ENCODE measurements at regions not wholly inside any gene's neighbourhood (a gene's known extent, or its start where the extent isn't known, plus 50 kb on each side); places are given as distances from the start of the nearest gene placed in this dataset.

DNA sequence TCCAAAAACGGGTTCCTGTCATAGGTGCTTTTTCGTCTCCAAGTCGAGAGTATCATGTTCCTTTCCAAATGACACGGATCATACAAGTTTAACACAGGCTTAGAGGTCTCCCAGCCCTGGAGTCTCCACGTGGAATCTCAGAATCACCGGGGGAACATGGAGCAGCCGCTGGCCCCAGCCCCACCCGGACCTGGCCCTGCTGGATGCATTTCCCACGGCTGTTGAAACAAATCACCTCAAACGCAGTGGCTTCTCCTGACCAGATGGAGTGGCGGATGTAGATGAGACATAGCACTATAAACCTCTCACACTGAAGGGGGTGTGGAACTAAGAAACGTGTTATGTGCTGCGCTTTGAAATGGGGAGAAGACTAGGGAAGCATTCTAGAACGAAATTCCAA, 70.0 kb upstream of the FRMD1 start:
- Histone ChIP-seq H3K9me3 (ENCODE audit: control insufficient read depth, insufficient read depth, low read length) (peaks cover 9% of the 10 kb centered on the region), H3K4me3 (ENCODE audit: low read depth, low read length) (no peak overlapping the region), H3K27me3 (ENCODE audit: control insufficient read depth, insufficient read depth, low read length) (no peaks in the 10 kb centered on the region), H3K27ac (ENCODE audit: low read depth, low read length) (no peak overlapping the region)
- CTCF ChIA-PET: no interaction called here
- POLR2A ChIA-PET: no interaction called here
- TF ChIP-seq, protein P1, sequence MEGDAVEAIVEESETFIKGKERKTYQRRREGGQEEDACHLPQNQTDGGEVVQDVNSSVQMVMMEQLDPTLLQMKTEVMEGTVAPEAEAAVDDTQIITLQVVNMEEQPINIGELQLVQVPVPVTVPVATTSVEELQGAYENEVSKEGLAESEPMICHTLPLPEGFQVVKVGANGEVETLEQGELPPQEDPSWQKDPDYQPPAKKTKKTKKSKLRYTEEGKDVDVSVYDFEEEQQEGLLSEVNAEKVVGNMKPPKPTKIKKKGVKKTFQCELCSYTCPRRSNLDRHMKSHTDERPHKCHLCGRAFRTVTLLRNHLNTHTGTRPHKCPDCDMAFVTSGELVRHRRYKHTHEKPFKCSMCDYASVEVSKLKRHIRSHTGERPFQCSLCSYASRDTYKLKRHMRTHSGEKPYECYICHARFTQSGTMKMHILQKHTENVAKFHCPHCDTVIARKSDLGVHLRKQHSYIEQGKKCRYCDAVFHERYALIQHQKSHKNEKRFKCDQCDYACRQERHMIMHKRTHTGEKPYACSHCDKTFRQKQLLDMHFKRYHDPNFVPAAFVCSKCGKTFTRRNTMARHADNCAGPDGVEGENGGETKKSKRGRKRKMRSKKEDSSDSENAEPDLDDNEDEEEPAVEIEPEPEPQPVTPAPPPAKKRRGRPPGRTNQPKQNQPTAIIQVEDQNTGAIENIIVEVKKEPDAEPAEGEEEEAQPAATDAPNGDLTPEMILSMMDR (IDR thresholded peaks at IDR 0.05; ENCODE audit: low read depth, low read length): no peak
- no peak for DNase-seq (ENCODE audit: low read depth, low spot score)

DNA sequence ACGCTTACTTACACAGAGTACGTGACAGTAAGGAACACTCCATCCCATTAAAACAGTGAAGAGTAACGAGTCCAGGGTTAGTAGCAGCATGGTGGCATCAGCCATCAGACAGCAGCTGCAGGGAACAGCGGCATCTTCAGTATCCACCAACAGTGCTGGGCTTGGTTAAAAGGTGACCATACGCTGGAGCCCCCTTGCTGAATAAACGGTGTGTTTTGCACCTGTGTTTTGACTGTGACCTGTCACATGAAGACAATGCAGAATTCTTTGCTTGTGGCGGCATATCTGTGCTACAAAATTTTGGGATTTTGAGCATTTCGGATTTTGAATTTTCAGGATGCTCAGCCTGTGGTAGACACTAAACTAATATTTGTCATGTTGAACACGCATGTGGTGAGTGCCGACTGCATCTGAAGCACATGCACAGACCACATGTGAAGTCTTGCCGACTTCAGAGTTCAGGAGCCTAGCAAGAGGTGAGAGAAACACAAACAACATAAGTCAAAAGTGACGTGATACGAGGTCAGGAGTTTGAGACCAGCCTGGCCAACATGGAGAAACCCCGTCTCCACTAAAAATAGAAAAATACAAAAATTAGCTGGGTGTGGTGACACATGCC, 69.3 kb upstream of the FRMD1 start:
- Histone ChIP-seq H3K4me3 (ENCODE audit: low read depth, low read length) (no peak overlapping the region), H3K9me3 (ENCODE audit: control insufficient read depth, insufficient read depth, low read length) (peaks cover 9% of the 10 kb centered on the region), H3K27ac (ENCODE audit: low read depth, low read length) (no peak overlapping the region), H3K27me3 (ENCODE audit: control insufficient read depth, insufficient read depth, low read length) (no peaks in the 10 kb centered on the region)
- no peak for DNase-seq (ENCODE audit: low read depth, low spot score)
- ChIA-PET POLR2A (no interaction called here), CTCF (no interaction called here)
- TF ChIP-seq, protein P1 (IDR thresholded peaks at IDR 0.05; ENCODE audit: low read depth, low read length): no peak

DNA sequence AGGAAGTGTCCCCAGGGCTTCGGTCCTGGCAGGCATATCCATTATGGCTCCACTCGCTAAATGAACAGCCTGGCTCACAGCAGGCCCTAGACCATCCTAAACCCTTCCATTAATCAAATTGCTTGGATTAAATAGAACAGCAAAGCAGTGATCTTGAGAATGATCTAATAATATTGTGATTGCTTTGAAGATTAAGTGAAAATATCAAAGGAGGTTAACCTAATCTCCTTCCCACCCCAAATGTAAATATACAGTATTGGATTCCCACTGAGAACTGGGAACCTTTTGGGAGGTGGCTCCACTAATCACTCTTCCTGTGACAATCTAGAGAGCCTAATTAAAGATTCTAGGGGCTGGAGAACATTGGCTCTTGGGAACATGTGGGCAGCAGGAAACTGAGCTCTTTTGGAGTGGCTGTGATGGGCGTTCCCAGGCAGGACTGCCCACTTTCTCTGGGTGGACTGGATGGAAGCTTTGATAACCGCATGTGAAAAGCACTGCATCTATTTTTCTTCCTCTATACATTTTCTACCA, 68.3 kb upstream of the FRMD1 start:
- TF ChIP-seq, protein P1 (IDR thresholded peaks at IDR 0.05; ENCODE audit: low read depth, low read length): no peak
- ChIA-PET POLR2A (no interaction called here), CTCF (no interaction called here)
- DNase-seq (ENCODE audit: low read depth, low spot score): no peak
- Histone ChIP-seq H3K27ac (ENCODE audit: low read depth, low read length) (no peak overlapping the region), H3K4me3 (ENCODE audit: low read depth, low read length) (no peak overlapping the region), H3K9me3 (ENCODE audit: control insufficient read depth, insufficient read depth, low read length) (peaks cover 6% of the 10 kb centered on the region), H3K27me3 (ENCODE audit: control insufficient read depth, insufficient read depth, low read length) (no peaks in the 10 kb centered on the region)

DNA sequence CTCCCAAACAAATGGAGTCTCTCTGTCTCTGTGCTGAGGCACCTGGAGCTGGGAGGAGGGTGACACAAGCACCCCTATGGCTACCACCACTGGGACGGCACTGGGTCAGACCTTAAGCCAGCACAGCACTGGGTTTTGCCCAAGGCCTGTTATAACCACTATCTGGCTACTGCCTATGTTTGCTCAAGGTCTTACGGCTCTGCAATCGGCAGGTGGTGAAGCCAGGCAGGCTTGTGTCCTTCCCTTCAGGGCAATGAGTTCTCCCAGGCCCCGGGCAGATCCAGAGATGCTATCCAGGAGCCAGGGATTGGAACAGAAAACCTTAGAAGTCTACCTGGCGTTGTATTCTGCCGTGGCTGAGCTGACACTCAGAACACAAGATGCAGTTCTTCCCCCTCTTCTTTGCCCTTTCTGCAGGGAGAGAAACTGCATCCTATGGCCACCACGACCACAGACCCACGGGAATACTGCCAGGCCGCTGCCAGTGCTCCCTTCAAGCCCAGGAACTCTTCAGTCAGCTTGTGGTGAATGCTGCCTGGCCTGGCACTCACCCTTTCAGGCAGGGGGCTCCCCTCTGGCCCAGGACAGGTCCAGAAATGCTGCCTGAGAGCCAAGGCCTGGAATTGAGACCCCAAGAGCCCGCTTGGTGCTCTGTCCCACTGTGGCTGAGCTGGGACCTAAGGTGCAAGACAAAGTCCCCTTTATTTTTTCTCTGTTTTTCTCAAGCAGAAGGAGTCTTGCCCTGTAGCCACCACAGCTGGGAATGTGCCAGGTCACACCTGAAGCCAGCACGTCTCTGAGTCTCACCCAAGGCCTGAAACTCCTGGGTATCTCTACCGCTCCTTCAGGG, 67.0 kb upstream of the FRMD1 start:
- no peak overlapping the region for H3K4me3 ChIP-seq (ENCODE audit: low read depth, low read length)
- DNase-seq (ENCODE audit: low read depth, low spot score): no peak
- peaks cover 6% of the 10 kb centered on the region for H3K9me3 ChIP-seq (ENCODE audit: control insufficient read depth, insufficient read depth, low read length)
- TF ChIP-seq, protein P1 (IDR thresholded peaks at IDR 0.05; ENCODE audit: low read depth, low read length): no peak
- no peak overlapping the region for H3K27ac ChIP-seq (ENCODE audit: low read depth, low read length)
- ChIA-PET CTCF (no interaction called here), POLR2A (no interaction called here)
- H3K27me3 ChIP-seq (ENCODE audit: control insufficient read depth, insufficient read depth, low read length): no peaks in the 10 kb centered on the region

DNA sequence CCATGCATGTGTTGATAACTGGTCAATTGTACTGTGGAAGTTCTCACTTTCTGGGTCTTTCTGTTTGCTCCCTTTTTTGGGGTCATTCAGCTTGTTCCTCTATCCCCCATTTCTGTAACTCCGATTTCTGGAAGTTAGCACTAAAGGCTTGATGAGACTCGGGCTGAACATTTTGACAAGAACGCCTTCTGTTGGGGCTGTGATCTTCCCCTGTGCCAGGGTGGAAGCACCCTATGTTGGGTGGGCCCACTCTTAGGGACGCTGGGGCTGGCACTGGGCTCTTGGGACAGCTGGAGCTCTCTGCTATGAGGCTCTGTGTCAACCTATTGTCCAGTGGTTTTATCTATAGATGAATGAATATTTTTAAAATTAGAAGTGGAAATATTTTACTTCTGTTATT, 60.1 kb upstream of the FRMD1 start:
- no peak overlapping the region for H3K4me3 ChIP-seq (ENCODE audit: low read depth, low read length)
- no peaks in the 10 kb centered on the region for H3K27me3 ChIP-seq (ENCODE audit: control insufficient read depth, insufficient read depth, low read length)
- H3K27ac ChIP-seq (ENCODE audit: low read depth, low read length): no peak overlapping the region
- H3K9me3 ChIP-seq (ENCODE audit: control insufficient read depth, insufficient read depth, low read length): peaks cover 3% of the 10 kb centered on the region; the same call in 1 of the 2 replicates
- TF ChIP-seq, protein P1 (IDR thresholded peaks at IDR 0.05; ENCODE audit: low read depth, low read length): no peak
- CTCF ChIA-PET: no interaction called here
- POLR2A ChIA-PET: no interaction called here
- no peak for DNase-seq (ENCODE audit: low read depth, low spot score)
